HCT116 (cell line): ENCODE measurements at regions not wholly inside any gene's neighbourhood (a gene's known extent, or its start where the extent isn't known, plus 50 kb on each side); places are given as distances from the start of the nearest gene placed in this dataset.

Source experiments
- ATAC-seq: fragments of 200-7000 bp; cut with Tn5 transposase; 2 replicates; pipeline ENCODE4 v1.9.1; 2020; ENCODE audit warnings: mild to moderate bottlenecking, moderate library complexity
- BruUV-seq: library from RNA; stranded (reverse); fragments of 400-500 nt; replicated peaks from 2 replicates; lab custom pipeline; 2021; lab: Mats Ljungman, UMichigan
- CTCF ChIA-PET: fragments of 300-600 bp; sonication (Branson Sonifier 250); formaldehyde crosslinking; loops from one replicate; lab custom pipeline; 2021; ENCODE audit warnings: antibody characterized with exemption; lab: Charles Lee
- POLR2A ChIA-PET: fragments of 300-600, 350-600 bp; sonication (Branson Sonifier 250); formaldehyde crosslinking; loops from one replicate; lab custom pipeline; 2021; ENCODE audit warnings: antibody characterized with exemption; lab: Charles Lee
- RAD21 ChIA-PET, 2 experiments: fragments of 300-600 bp; sonication (Branson Sonifier 250); formaldehyde crosslinking; loops; one replicate each; lab custom pipeline; 2023; ENCODE audit warnings: low total read pairs in 2 of 2; ENCODE audit not compliant: uncharacterized antibody in 2 of 2, unreplicated experiment in 2 of 2, low non-redundant PET in 1 of 2; lab: Charles Lee
- DNase-seq: peaks from one replicate; pipeline ENCODE4 v3.0.0-alpha.2; 2010; ENCODE audit warnings: low read depth, low spot score
- H2AFZ ChIP-seq: fragments of 200-600 bp; shearing (Covaris generic), sonication (generic); 2 replicates; pipeline ENCODE4 v1.6.1; 2017; ENCODE audit warnings: low read depth, mixed run types, mixed read lengths, antibody characterized with exemption, low read length; ENCODE audit not compliant: poor library complexity, severe bottlenecking
- H3K27ac ChIP-seq: 2 replicates; pipeline ENCODE4 v1.5.1; 2012; ENCODE audit warnings: low read depth, low read length
- H3K27me3 ChIP-seq: fragments of 200-600 bp; sonication (generic); 2 replicates; pipeline ENCODE4 v1.6.1; 2016; ENCODE audit warnings: mixed run types, low read length, mixed read lengths; ENCODE audit not compliant: insufficient read depth
- H3K36me3 ChIP-seq, 2 experiments: fragments of 200-500 bp in 1 of 2; fragments of 200-600 bp in 1 of 2; sonication (Bioruptor generic) in 1 of 2; sonication (generic) in 1 of 2; 2 replicates each; pipeline versions ENCODE4 v1.5.1 to v1.6.1; 2014 to 2016; ENCODE audit warnings: low read length in 2 of 2, inconsistent platforms in 1 of 2, mixed read lengths in 1 of 2, mixed run types in 1 of 2; ENCODE audit not compliant: insufficient read depth in 2 of 2, control insufficient read depth in 1 of 2
- H3K4me1 ChIP-seq, 2 experiments: fragments of 200-600 bp in 1 of 2; sonication (generic) in 1 of 2; 2 replicates each; pipeline versions ENCODE4 v1.5.1 to v1.6.1; 2012 to 2017; ENCODE audit warnings: low read length in 2 of 2, inconsistent platforms in 1 of 2, mild to moderate bottlenecking in 1 of 2, mixed read lengths in 1 of 2, mixed run types in 1 of 2, moderate library complexity in 1 of 2; ENCODE audit not compliant: insufficient read depth in 2 of 2, control insufficient read depth in 1 of 2
- H3K4me2 ChIP-seq: fragments of 200-600 bp; sonication (generic); 2 replicates; pipeline ENCODE4 v1.6.1; 2017; ENCODE audit warnings: mixed run types, low read length, mixed read lengths
- H3K4me3 ChIP-seq, 2 experiments: fragments of 200-600 bp in 1 of 2; sonication (generic) in 1 of 2; replicated peaks in 1 of 2; 2 replicates each; pipeline ENCODE4 v1.5.1; 2011 to 2016; ENCODE audit warnings: low read length in 2 of 2, control low read depth in 1 of 2, low read depth in 1 of 2, mild to moderate bottlenecking in 1 of 2, mixed read lengths in 1 of 2, mixed run types in 1 of 2
- H3K79me2 ChIP-seq: fragments of 200-600 bp; sonication (generic); 2 replicates; pipeline ENCODE4 v1.6.1; 2017; ENCODE audit warnings: mild to moderate bottlenecking, mixed run types, low read length, moderate library complexity, mixed read lengths; ENCODE audit not compliant: insufficient read depth
- H3K9ac ChIP-seq: fragments of 200-600 bp; sonication (generic); 2 replicates; pipeline ENCODE4 v1.6.1; 2016; ENCODE audit warnings: low read length, mixed read lengths
- H3K9me2 ChIP-seq: fragments of 200-600 bp; sonication (generic), shearing (Covaris generic); 2 replicates; pipeline ENCODE4 v1.6.1; 2017; ENCODE audit warnings: mixed run types, mild to moderate bottlenecking, moderate library complexity; ENCODE audit not compliant: insufficient read depth
- H3K9me3 ChIP-seq, 2 experiments: fragments of 200-500 bp in 1 of 2; fragments of 200-600 bp in 1 of 2; sonication (Bioruptor generic) in 1 of 2; sonication (generic) in 1 of 2; 2 replicates each; pipeline ENCODE4 v1.6.1; 2014 to 2017; ENCODE audit warnings: low read length in 2 of 2, mixed read lengths in 2 of 2, inconsistent platforms in 1 of 2, low read depth in 1 of 2, mild to moderate bottlenecking in 1 of 2, mixed run types in 1 of 2, moderate library complexity in 1 of 2; ENCODE audit not compliant: control insufficient read depth in 1 of 2, insufficient read depth in 1 of 2
- H4K20me1 ChIP-seq: fragments of 200-600 bp; sonication (generic), shearing (Covaris generic); 2 replicates; pipeline ENCODE4 v1.6.1; 2017; ENCODE audit warnings: mixed run types, mild to moderate bottlenecking, moderate library complexity; ENCODE audit not compliant: insufficient read depth
- CEBPB ChIP-seq: IDR thresholded peaks from 2 replicates; pipeline ENCODE4 v1.6.1; 2012; ENCODE audit warnings: low read depth
- EGR1 ChIP-seq: IDR thresholded peaks from 2 replicates; pipeline ENCODE4 v1.6.1; 2012; ENCODE audit warnings: low read depth
- EZH2 ChIP-seq: fragments of 200-600 bp; sonication (generic); IDR thresholded peaks from 2 replicates; pipeline ENCODE4 v1.6.1; 2017; ENCODE audit warnings: antibody characterized with exemption, mixed run types
- FOSL1 ChIP-seq: IDR thresholded peaks from 2 replicates; pipeline ENCODE4 v1.6.1; 2012; ENCODE audit warnings: low read depth
- JUND ChIP-seq: IDR thresholded peaks from 2 replicates; pipeline ENCODE4 v1.6.1; 2012
- RAD21 ChIP-seq: IDR thresholded peaks from 2 replicates; pipeline ENCODE4 v1.6.1; 2012; ENCODE audit warnings: low read depth, mild to moderate bottlenecking
- SIN3A ChIP-seq: IDR thresholded peaks from 2 replicates; pipeline ENCODE4 v1.6.1; 2012; ENCODE audit warnings: low read depth
- SP1 ChIP-seq: IDR thresholded peaks from 2 replicates; pipeline ENCODE4 v1.6.1; 2012; ENCODE audit warnings: low read depth
- SRF ChIP-seq: IDR thresholded peaks from 2 replicates; pipeline ENCODE4 v1.6.1; 2012; ENCODE audit warnings: low read depth
- ZFX ChIP-seq: fragments of 450-650 bp; IDR thresholded peaks from 2 replicates; pipeline ENCODE4 v1.6.1; 2017
- intact Hi-C: fragments of 100-400 bp; cut with micrococcal nuclease; formaldehyde crosslinking; loops from 2 replicates; pipeline ENCODE4 v1.10.0; 2022
- TF ChIP-seq, protein P1 (sequence below), 3 experiments: fragments of 200-600 bp in 1 of 3; sonication (generic) in 1 of 3; IDR thresholded peaks in 2 of 3; conservative IDR thresholded peaks in 1 of 3; 2 replicates each; pipeline ENCODE4 v1.5.1; 2012 to 2017; ENCODE audit warnings: low read depth in 2 of 3, low read length in 2 of 3, antibody characterized with exemption in 1 of 3, borderline replicate concordance in 1 of 3, control low read depth in 1 of 3, mild to moderate bottlenecking in 1 of 3, mixed read lengths in 1 of 3, mixed run types in 1 of 3, moderate library complexity in 1 of 3; ENCODE audit not compliant: insufficient read depth in 1 of 3
- TF ChIP-seq, protein P2 (sequence below): IDR thresholded peaks from 2 replicates; pipeline ENCODE4 v1.6.1; 2012; ENCODE audit warnings: low read depth
- TF ChIP-seq, protein P3 (sequence below): IDR thresholded peaks from 2 replicates; pipeline ENCODE4 v1.6.1; 2012

DNA sequence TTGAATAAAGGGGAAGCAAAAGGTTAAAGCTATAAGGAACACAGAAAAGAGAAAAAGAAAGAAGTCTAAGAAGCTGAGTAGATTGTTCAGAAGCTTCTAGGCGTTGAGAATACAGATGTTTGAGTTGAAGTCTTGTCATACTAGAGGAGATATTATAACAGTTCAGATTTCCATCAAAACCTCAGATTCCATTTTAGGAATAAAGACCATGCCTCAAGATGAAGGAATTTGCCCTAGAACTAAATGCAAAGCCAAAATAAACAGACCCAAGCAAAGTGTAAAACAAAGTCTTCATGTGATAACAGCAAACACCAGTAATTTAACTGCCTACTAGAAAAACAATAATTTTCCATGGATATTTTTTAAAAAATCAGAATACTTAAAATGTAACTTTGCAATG is 476.5 kb upstream of the POT1 start:
- no peak overlapping the region for H3K9ac ChIP-seq
- no peak for TF ChIP-seq FOSL1
- TF ChIP-seq SIN3A = no peak
- no peak for TF ChIP-seq EGR1
- TF ChIP-seq EZH2 = no peak
- TF ChIP-seq JUND = no peak
- H3K27me3 ChIP-seq = no peaks in the 10 kb centered on the region
- H3K79me2 ChIP-seq = no peaks in the 10 kb centered on the region
- DNase-seq (no peak), ATAC-seq (no peak)
- ChIA-PET RAD21 (no interaction called here), CTCF (no interaction called here), POLR2A (no interaction called here)
- H3K4me2 ChIP-seq = no peak overlapping the region
- H3K4me3 ChIP-seq = no peak overlapping the region
- no peak overlapping the region for H2AFZ ChIP-seq
- no peak overlapping the region for H3K27ac ChIP-seq
- H3K36me3 ChIP-seq = no peaks in the 10 kb centered on the region
- BruUV-seq = no TSS peak
- no peaks in the 10 kb centered on the region for H3K4me1 ChIP-seq
- H4K20me1 ChIP-seq = no peaks in the 10 kb centered on the region
- H3K9me2 ChIP-seq = no peaks in the 10 kb centered on the region
- no peaks in the 10 kb centered on the region for H3K9me3 ChIP-seq
- intact Hi-C loops = no loop called here

DNA sequence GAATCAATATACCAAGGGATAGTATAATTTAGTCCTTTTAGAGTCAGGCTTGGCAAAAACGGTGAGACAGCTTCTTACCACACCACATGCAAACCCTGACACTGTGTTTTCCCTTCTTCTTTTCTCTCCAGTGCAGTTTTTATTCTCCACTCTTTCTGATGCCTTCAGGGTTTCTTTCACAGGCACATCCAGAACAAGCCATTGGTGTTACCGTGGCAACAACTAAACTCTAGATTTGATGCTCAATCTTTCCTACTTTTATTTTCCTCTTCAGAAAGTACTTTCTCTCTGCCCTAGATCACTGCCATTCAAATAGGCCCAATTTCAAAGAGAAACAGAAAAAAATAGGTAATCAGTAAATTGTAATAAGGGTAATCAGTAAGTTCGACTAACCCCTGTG is 469.8 kb upstream of the POT1 start:
- Histone ChIP-seq H3K9ac (no peak overlapping the region), H2AFZ (no peak overlapping the region)
- TF ChIP-seq SIN3A (no peak), EGR1 (no peak), SRF (no peak), CEBPB (no peak), RAD21 (no peak), ZFX (no peak), SP1 (no peak), EZH2 (no peak)
- TF ChIP-seq, protein P1, sequence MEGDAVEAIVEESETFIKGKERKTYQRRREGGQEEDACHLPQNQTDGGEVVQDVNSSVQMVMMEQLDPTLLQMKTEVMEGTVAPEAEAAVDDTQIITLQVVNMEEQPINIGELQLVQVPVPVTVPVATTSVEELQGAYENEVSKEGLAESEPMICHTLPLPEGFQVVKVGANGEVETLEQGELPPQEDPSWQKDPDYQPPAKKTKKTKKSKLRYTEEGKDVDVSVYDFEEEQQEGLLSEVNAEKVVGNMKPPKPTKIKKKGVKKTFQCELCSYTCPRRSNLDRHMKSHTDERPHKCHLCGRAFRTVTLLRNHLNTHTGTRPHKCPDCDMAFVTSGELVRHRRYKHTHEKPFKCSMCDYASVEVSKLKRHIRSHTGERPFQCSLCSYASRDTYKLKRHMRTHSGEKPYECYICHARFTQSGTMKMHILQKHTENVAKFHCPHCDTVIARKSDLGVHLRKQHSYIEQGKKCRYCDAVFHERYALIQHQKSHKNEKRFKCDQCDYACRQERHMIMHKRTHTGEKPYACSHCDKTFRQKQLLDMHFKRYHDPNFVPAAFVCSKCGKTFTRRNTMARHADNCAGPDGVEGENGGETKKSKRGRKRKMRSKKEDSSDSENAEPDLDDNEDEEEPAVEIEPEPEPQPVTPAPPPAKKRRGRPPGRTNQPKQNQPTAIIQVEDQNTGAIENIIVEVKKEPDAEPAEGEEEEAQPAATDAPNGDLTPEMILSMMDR (IDR thresholded peaks at IDR 0.05 in 2 of 3, conservative IDR thresholded peaks at IDR 0.05 in 1 of 3; ENCODE audit: borderline replicate concordance in 1 of 3, insufficient read depth in 1 of 3, low read depth in 2 of 3, low read length in 2 of 3) = no peak
- TF ChIP-seq, protein P2, sequence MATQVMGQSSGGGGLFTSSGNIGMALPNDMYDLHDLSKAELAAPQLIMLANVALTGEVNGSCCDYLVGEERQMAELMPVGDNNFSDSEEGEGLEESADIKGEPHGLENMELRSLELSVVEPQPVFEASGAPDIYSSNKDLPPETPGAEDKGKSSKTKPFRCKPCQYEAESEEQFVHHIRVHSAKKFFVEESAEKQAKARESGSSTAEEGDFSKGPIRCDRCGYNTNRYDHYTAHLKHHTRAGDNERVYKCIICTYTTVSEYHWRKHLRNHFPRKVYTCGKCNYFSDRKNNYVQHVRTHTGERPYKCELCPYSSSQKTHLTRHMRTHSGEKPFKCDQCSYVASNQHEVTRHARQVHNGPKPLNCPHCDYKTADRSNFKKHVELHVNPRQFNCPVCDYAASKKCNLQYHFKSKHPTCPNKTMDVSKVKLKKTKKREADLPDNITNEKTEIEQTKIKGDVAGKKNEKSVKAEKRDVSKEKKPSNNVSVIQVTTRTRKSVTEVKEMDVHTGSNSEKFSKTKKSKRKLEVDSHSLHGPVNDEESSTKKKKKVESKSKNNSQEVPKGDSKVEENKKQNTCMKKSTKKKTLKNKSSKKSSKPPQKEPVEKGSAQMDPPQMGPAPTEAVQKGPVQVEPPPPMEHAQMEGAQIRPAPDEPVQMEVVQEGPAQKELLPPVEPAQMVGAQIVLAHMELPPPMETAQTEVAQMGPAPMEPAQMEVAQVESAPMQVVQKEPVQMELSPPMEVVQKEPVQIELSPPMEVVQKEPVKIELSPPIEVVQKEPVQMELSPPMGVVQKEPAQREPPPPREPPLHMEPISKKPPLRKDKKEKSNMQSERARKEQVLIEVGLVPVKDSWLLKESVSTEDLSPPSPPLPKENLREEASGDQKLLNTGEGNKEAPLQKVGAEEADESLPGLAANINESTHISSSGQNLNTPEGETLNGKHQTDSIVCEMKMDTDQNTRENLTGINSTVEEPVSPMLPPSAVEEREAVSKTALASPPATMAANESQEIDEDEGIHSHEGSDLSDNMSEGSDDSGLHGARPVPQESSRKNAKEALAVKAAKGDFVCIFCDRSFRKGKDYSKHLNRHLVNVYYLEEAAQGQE = no peak
- TF ChIP-seq, protein P3, sequence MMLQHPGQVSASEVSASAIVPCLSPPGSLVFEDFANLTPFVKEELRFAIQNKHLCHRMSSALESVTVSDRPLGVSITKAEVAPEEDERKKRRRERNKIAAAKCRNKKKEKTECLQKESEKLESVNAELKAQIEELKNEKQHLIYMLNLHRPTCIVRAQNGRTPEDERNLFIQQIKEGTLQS = no peak
- TF ChIP-seq, all 23 proteins: peak for 0
- intact Hi-C loops = no loop called here
- no peak overlapping the region for H3K27ac ChIP-seq
- DNase-seq (no peak), ATAC-seq (no peak)
- POLR2A ChIA-PET = no interaction called here
- no peaks in the 10 kb centered on the region for H3K27me3 ChIP-seq
- no TSS peak for BruUV-seq
- H3K4me3 ChIP-seq = no peak overlapping the region
- no peaks in the 10 kb centered on the region for H3K9me3 ChIP-seq
- RAD21 ChIA-PET = no interaction called here
- no peaks in the 10 kb centered on the region for H3K4me1 ChIP-seq
- no peaks in the 10 kb centered on the region for H3K79me2 ChIP-seq
- no peaks in the 10 kb centered on the region for H4K20me1 ChIP-seq
- no peak overlapping the region for H3K4me2 ChIP-seq
- H3K9me2 ChIP-seq = no peaks in the 10 kb centered on the region
- CTCF ChIA-PET = no interaction called here
- no peaks in the 10 kb centered on the region for H3K36me3 ChIP-seq
